Spinal cord (tissue), 9 donors: ENCODE measurements at regions not wholly inside any gene's neighbourhood (a gene's known extent, or its start where the extent isn't known, plus 50 kb on each side); places are given as distances from the start of the nearest gene placed in this dataset.

Source experiments
- DNase-seq, 6 donors: peaks; one replicate each; pipeline versions ENCODE4 v3.0.0 to v3.0.0-alpha.2; 2013 to 2015; ENCODE audit warnings: low spot score in 6 of 6, low read depth in 4 of 6
- H3K27ac ChIP-seq: one replicate; pipeline ENCODE4 v1.5.1; 2013; ENCODE audit warnings: low read depth, low read length, control low read depth
- H3K27me3 ChIP-seq: one replicate; pipeline ENCODE4 v1.6.1; 2013; ENCODE audit warnings: low read length; ENCODE audit not compliant: control insufficient read depth, insufficient read depth
- H3K36me3 ChIP-seq: one replicate; pipeline ENCODE4 v1.6.1; 2013; ENCODE audit warnings: low read length; ENCODE audit not compliant: control insufficient read depth, insufficient read depth
- H3K4me1 ChIP-seq: one replicate; pipeline ENCODE4 v1.6.1; 2013; ENCODE audit warnings: low read length; ENCODE audit not compliant: control insufficient read depth, insufficient read depth
- H3K4me3 ChIP-seq: one replicate; pipeline ENCODE4 v1.5.1; 2013; ENCODE audit warnings: low read depth, low read length, control low read depth
- H3K9me3 ChIP-seq: one replicate; pipeline ENCODE4 v1.6.1; 2013; ENCODE audit warnings: low read length; ENCODE audit not compliant: control insufficient read depth, insufficient read depth
- WGBS: methylation state at CpG from one replicate; pipeline ENCODE4 v1.1.5; 2013; ENCODE audit warnings: missing lambda C conversion rate; ENCODE audit not compliant: insufficient coverage; 5-methylcytosine and 5-hydroxymethylcytosine counted together
- donor health status: healthy.

DNA sequence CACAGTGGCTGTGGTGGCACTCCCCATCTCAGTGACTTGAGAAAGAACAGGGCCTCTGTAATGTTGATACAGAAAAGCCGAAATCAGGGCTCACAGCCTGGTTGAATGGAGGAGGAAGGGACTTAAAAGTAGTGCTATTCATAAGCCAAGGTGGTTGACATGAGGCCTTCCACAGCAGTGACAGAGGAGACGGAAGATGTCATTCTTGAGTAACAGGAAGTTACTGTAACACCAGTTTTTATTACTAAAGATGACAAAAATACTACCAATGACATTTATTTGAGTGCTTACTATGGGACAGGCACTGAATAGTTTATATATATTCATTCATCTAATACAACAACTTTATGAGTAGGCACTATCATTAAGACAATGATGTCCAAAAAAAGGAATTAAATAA, 52.8 kb upstream of the GNG12 start:
- Histone ChIP-seq H3K36me3 (no peaks in the 10 kb centered on the region), H3K27ac (no peak overlapping the region), H3K4me3 (no peak overlapping the region), H3K9me3 (no peaks in the 10 kb centered on the region), H3K4me1 (peaks cover 4% of the 10 kb centered on the region), H3K27me3 (no peaks in the 10 kb centered on the region)
- no peak for DNase-seq
- 86% methylated on average over 1 of the region's 2 CpGs for WGBS

DNA sequence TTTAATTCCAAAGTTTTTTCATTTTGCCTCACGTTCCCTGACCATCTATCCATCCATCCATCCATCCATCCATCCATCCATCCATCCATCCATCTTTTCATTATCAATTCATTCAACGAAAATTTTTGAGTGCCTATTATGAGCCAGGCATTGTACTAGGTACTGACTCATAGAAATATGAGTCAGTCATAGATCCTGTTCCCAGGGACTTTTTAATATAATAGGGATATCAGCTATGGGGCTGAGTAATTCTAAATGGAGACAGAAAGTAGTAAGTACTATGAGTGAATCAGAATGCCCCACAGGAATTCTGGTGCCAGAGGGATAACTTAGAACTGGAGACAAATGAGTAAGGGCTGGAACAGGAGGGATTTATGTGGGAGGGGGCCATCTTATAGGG, 49.8 kb upstream of the GNG12 start:
- no peaks in the 10 kb centered on the region for H3K9me3 ChIP-seq

More for the DNA sequence above, 49.8 kb upstream of the GNG12 start:
- no peak for DNase-seq
- no peaks in the 10 kb centered on the region for H3K36me3 ChIP-seq
- H3K27ac ChIP-seq: no peak overlapping the region
- H3K4me3 ChIP-seq: no peak overlapping the region
- H3K27me3 ChIP-seq: no peaks in the 10 kb centered on the region
- WGBS: 92% methylated on average over 2 of the region's 2 CpGs
- H3K4me1 ChIP-seq: no peaks in the 10 kb centered on the region
